ENCODE measurements at regions not wholly inside any gene's neighbourhood (a gene's known extent, or its start where the extent isn't known, plus 50 kb on each side); places are given as distances from the start of the nearest gene placed in this dataset.

- TF ChIP-seq ZBTB10 (CRISPR knock-in tag; IDR thresholded peaks at IDR 0.05; ENCODE audit: borderline replicate concordance) (no peak), ZFAT (CRISPR knock-in tag; conservative IDR thresholded peaks at IDR 0.05) (no peak), ZNF281 (CRISPR knock-in tag; IDR thresholded peaks at IDR 0.05; ENCODE audit: borderline replicate concordance) (no peak), CHCHD3 (CRISPR knock-in tag; IDR thresholded peaks at IDR 0.05) (no peak), ZKSCAN5 (CRISPR knock-in tag; IDR thresholded peaks at IDR 0.05) (no peak), ERF (CRISPR knock-in tag; IDR thresholded peaks at IDR 0.05) (no peak), CEBPG (CRISPR knock-in tag; IDR thresholded peaks at IDR 0.05) (no peak), ATF6 (CRISPR knock-in tag; conservative IDR thresholded peaks at IDR 0.05) (no peak), MAFK (conservative IDR thresholded peaks at IDR 0.05 in 1 of 2, IDR thresholded peaks at IDR 0.05 in 1 of 2; ENCODE audit: low read length in 2 of 2) (no peak), PRMT3 (CRISPR knock-in tag; IDR thresholded peaks at IDR 0.05; ENCODE audit: borderline replicate concordance, low read depth) (no peak), GATA4 (IDR thresholded peaks at IDR 0.05; ENCODE audit: borderline replicate concordance, low read depth) (no peak)
Measured at GRCh38 chr2:228409493-228409892, 228.0 kb upstream of the SPHKAP start (continued).

All from HepG2 (cell line).